Fibroblast of skin of left quadriceps (primary cell): ENCODE measurements at regions not wholly inside any gene's neighbourhood (a gene's known extent, or its start where the extent isn't known, plus 50 kb on each side); places are given as distances from the start of the nearest gene placed in this dataset.

Source experiments
- DNase-seq, 2 experiments: peaks; one replicate each; pipeline ENCODE4 v3.0.0-alpha.2; 2013; ENCODE audit warnings: low read depth in 2 of 2

- DNase-seq: no peak
Observed at GRCh38 chr21:20511216-20511880, 486.9 kb upstream of the NCAM2 start.

GRCh38 chr21:20515446-20515845 is 482.8 kb upstream of the NCAM2 start:
- DNase-seq: no peak

- DNase-seq: no peak
Observed at GRCh38 chr21:20519076-20519475, 479.1 kb upstream of the NCAM2 start.

- no peak for DNase-seq
Observed at GRCh38 chr21:20522611-20523010, 475.6 kb upstream of the NCAM2 start.

- DNase-seq: no peak
Observed at GRCh38 chr21:20523191-20523590, 475.0 kb upstream of the NCAM2 start.

GRCh38 chr21:20527731-20528460 is 470.3 kb upstream of the NCAM2 start:
- DNase-seq: peak; percentile 1 to 2

GRCh38 chr21:20537130-20537529 is 461.1 kb upstream of the NCAM2 start:
- DNase-seq: no peak

- no peak for DNase-seq
Observed at GRCh38 chr21:20538039-20538658, 460.1 kb upstream of the NCAM2 start.

GRCh38 chr21:20545454-20545853 is 452.8 kb upstream of the NCAM2 start:
- no peak for DNase-seq

GRCh38 chr21:20551939-20552338 is 446.3 kb upstream of the NCAM2 start:
- no peak for DNase-seq

GRCh38 chr21:20554785-20555184 is 443.4 kb upstream of the NCAM2 start:
- no peak for DNase-seq

GRCh38 chr21:20570824-20571232 is 427.4 kb upstream of the NCAM2 start:
- no peak for DNase-seq

- DNase-seq: no peak
Observed at GRCh38 chr21:20572582-20572981, 425.6 kb upstream of the NCAM2 start.

- DNase-seq: no peak
Observed at GRCh38 chr21:20581361-20581760, 416.8 kb upstream of the NCAM2 start.

- DNase-seq: peak; percentile 18 to 22
Observed at GRCh38 chr21:20591284-20591683, 406.9 kb upstream of the NCAM2 start.

GRCh38 chr21:20592463-20592862 is 405.7 kb upstream of the NCAM2 start:
- DNase-seq: no peak

- no peak for DNase-seq
Observed at GRCh38 chr21:20603236-20603635, 395.0 kb upstream of the NCAM2 start.

GRCh38 chr21:20611008-20611407 is 387.2 kb upstream of the NCAM2 start:
- no peak for DNase-seq

- no peak for DNase-seq
Observed at GRCh38 chr21:20613654-20614053, 384.6 kb upstream of the NCAM2 start.

- DNase-seq: no peak
Observed at GRCh38 chr21:20617130-20617529, 381.1 kb upstream of the NCAM2 start.

- DNase-seq: no peak
Observed at GRCh38 chr21:20618878-20619277, 379.3 kb upstream of the NCAM2 start.

- DNase-seq: no peak
Observed at GRCh38 chr21:20627594-20627993, 370.6 kb upstream of the NCAM2 start.

- DNase-seq: peak; percentile 55 to 58
Observed at GRCh38 chr21:20631633-20632032, 366.6 kb upstream of the NCAM2 start.
